AG04449 (cell line): ENCODE measurements at regions not wholly inside any gene's neighbourhood (a gene's known extent, or its start where the extent isn't known, plus 50 kb on each side); places are given as distances from the start of the nearest gene placed in this dataset.
"Not testable (repeated sequence)": the region's sequence is repeated elsewhere in the genome, so short reads cannot be mapped to it uniquely, and the experiment has no call there.

Source experiments
- CTCF ChIA-PET: fragments of 350-600 bp; formaldehyde crosslinking; extraction: SDS; loops from one replicate; lab custom pipeline; 2021; ENCODE audit warnings: antibody characterized with exemption; lab: Yijun Ruan, JAX
- POLR2A ChIA-PET: fragments of 400-600, 350-600 bp; formaldehyde crosslinking; extraction: SDS; loops from one replicate; lab custom pipeline; 2020; ENCODE audit warnings: antibody characterized with exemption, inconsistent platforms; lab: Yijun Ruan, JAX
- DNase-seq: peaks from one replicate; pipeline ENCODE4 v3.0.0-alpha.2; 2010; ENCODE audit warnings: low read depth, low spot score
- H3K4me3 ChIP-seq: 2 replicates; pipeline ENCODE4 v1.5.1; 2011; ENCODE audit warnings: low read depth, mild to moderate bottlenecking, control low read depth, low read length
- CTCF ChIP-seq: IDR thresholded peaks from one replicate; pipeline ENCODE4 v1.5.1; 2011; ENCODE audit warnings: mild to moderate bottlenecking, moderate library complexity, low read length, control low read depth, inconsistent platforms; ENCODE audit not compliant: insufficient read depth; ENCODE audit errors: missing control alignments

DNA sequence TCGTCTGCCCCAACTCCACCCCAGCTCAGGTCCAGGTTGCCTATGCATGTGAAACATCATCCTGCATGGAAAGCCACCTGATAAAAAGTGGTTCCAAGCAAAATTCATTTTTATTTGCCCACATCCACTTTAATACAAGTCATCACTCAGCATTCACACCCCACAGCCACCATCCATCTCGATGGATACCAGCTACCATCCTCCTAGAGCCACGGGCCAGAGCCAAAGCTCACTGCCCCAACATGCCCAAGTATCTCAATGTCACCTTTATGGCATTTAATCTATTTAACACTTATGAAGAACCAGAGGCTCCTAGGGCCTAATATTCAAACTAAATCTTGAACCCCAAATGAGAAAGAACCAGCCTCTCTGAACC is 70.5 kb downstream of the COPRS start:
- no peak for TF ChIP-seq CTCF
- ChIA-PET POLR2A (interaction anchor here (0.6 to 2.0 kb wide), 3 partner anchors 34 to 53 kb away, joined by 3 to 4 read pairs (median 3); no protein-coding TSS in a partner anchor), CTCF (interaction anchor here (0.8 to 1.8 kb wide), 3 partner anchors 10 to 19 kb away, joined by 3 to 4 read pairs (median 3); no protein-coding TSS in a partner anchor)
- H3K4me3 ChIP-seq: no peak overlapping the region
- DNase-seq: no peak

- peak; percentile 78 for DNase-seq
- ChIA-PET CTCF (interaction anchor here (0.8 to 1.8 kb wide), 3 partner anchors 9 to 20 kb away, joined by 3 to 4 read pairs (median 3); no protein-coding TSS in a partner anchor), POLR2A (interaction anchor here (1.4 kb wide), 1 partner anchor 54 kb away, joined by 3 read pairs; no protein-coding TSS in a partner anchor)
- TF ChIP-seq CTCF: no peak
- H3K4me3 ChIP-seq: no peak overlapping the region
Observed at GRCh38 chr17:31787857-31788570, 71.0 kb downstream of the COPRS start.

GRCh38 chr17:31786796-31787481 is 72.1 kb downstream of the COPRS start:
- POLR2A ChIA-PET: no interaction called here
- CTCF ChIA-PET: no interaction called here

GRCh38 chr17:31780483-31780882 is 78.6 kb downstream of the COPRS start:
- H3K4me3 ChIP-seq: no peak overlapping the region
- DNase-seq: no peak
- CTCF ChIA-PET: no interaction called here
- POLR2A ChIA-PET: no interaction called here
- no peak for TF ChIP-seq CTCF

More at GRCh38 chr17:31786796-31787481, 72.1 kb downstream of the COPRS start:
- DNase-seq: no peak
- H3K4me3 ChIP-seq: no peak overlapping the region
- no peak for TF ChIP-seq CTCF

DNA sequence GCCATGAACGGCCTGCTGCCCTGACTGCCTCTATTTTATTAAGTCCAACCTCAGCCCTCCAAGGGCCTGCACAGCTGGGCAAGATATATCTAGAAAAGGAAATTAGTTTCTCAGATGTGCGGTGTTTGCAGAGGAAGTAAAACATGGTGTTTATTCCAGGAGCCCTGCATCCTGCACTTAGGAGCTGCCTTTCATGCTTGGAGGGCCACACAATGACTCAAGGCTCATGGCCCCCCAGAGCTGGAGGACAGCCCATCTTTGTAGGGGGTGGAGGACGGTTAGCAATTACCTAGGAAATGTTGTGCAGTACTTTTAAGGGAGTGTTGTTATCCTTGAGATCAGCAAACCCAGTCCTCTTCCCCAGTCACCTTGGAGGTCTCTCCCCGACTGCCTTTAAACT is 80.5 kb downstream of the COPRS start:
- no peak overlapping the region for H3K4me3 ChIP-seq
- ChIA-PET CTCF (interaction anchor here (1.1 kb wide), 1 partner anchor 10 kb away, joined by 4 read pairs; no protein-coding TSS in a partner anchor), POLR2A (no interaction called here)
- no peak for DNase-seq
- no peak for TF ChIP-seq CTCF

DNA sequence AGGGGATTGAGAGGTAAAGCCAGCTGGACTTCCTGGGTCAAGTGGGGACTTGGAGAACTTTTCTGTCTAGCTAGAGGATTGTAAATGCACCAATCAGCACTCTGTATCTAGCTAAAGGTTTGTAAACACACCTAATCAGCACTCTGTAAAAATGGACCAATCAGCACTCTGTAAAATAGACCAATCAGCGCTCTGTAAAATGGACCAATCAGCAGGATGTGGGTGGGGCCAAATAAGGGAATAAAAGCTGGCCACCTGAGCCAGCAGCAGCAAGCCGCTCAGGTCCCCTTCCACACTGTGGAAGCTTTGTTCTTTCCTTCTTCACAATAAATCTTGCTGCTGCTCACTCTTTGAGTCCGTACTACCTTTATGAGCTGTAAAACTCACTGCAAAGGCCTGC is 87.7 kb downstream of the COPRS start:
- H3K4me3 ChIP-seq, DNase-seq, POLR2A ChIA-PET: not testable (repeated sequence)
- CTCF ChIA-PET: interaction anchor here (1.7 kb wide), 1 partner anchor 213 kb away, joined by 5 read pairs; no protein-coding TSS in a partner anchor

GRCh38 chr17:31770501-31770900 is 88.5 kb downstream of the COPRS start:
- CTCF ChIA-PET, POLR2A ChIA-PET, H3K4me3 ChIP-seq, DNase-seq: not testable (repeated sequence)

DNA sequence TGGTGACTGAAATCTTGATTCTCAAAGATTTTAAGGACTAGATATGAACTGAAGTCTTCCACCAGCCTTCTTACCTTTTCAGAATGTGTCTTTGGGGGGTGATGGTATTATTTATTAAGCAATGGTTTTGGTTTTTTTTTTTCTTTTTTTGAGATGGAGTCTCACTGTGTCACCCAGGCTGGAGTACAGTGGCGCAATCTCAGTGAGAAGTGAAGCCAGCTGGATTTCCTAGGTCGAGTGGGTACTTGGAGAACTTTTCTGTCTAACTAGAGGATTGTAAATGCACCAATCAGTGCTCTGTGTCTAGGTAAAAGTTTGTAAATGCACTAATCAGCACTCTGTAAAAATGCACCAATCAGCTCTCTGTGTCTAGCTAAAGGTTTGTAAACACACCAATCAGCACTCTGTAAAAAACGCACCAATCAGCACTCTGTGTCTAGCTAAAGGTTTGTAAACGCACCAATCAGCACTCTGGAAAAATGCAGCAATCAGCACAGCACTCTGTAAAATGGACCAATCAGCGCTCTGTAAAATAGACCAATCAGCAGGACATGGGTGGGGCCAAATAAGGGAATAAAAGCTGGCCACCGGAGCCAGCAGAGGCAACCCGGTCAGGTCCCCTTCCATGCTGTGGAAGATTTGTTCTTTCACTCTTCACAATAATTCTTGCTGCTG is 97.1 kb downstream of the COPRS start:
- POLR2A ChIA-PET, DNase-seq, CTCF ChIA-PET, H3K4me3 ChIP-seq: not testable (repeated sequence)
